GM19035 (cell line): ENCODE measurements at regions not wholly inside any gene's neighbourhood (a gene's known extent, or its start where the extent isn't known, plus 50 kb on each side); places are given as distances from the start of the nearest gene placed in this dataset.
"Not testable (repeated sequence)": the region's sequence is repeated elsewhere in the genome, so short reads cannot be mapped to it uniquely, and the experiment has no call there.

Source experiments
- ATAC-seq: cut with Tn5 transposase; IDR thresholded peaks from one replicate; pipeline ENCODE4 v1.9.1; 2021; ENCODE audit not compliant: unreplicated experiment

GRCh38 chr13:78540058-78540457, 63.3 kb downstream of the POU4F1 start:
- ATAC-seq: no peak

DNA sequence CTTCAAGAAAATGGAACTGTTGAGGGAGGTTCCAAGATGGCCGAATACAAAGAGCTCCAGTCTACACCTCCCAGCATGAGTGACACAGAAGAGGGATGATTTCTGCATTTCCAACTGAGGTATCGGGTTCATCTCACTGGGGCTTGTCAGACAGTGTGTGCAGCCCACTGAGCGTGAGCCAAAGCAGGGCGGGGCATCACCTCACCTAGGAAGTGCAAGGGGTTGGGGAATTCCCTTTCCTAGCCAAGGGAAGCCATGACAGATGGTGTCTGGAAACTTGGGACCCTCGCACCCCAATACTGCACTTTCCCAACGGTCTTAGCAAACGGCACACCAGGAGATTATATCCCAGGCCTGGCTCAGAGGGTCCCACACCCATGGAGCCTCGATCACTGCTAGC, 77.3 kb downstream of the POU4F1 start:
- not testable (repeated sequence) for ATAC-seq

DNA sequence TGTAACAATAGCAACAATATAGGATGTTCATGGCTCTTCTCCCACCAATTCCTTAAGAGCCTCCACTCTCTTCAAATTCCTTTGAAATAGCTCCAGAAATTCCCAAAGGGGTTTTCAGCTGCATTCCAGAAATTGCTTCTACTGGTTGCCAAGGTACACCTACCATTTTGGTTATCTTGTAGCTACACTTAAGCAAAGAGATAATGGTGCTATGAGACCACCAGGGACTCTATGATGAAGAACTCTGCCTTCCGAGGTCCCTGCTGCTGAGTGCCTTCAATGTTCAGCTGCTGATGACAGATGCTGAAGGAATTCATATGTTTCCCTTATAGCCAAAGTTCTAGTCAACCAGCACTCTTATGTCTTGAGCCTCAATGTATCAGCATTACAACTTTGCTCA, 78.4 kb downstream of the POU4F1 start:
- no peak for ATAC-seq

- no peak for ATAC-seq
These were observed 82.3 kb downstream of the POU4F1 start for GRCh38 chr13:78521091-78521490.

GRCh38 chr13:78520425-78520824, 82.9 kb downstream of the POU4F1 start:
- no peak for ATAC-seq

DNA sequence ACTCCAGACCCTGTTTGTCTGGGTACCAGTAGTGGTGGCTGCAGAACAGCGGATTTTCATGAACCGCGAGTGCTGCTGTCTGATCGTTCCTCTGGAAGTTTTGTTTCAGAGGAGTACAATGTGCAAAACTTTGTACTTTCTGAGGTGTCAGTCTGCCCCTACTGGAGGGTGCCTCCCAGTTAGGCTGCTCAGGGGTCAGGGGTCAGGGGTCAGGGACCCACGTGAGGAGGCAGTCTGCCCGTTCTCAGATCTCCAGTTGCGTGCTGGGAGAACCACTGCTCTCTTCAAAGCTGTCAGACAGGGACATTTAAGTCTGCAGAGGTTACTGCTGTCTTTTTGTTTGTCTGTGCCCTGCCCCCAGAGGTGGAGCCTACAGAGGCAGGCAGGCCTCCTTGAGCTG, 84.9 kb downstream of the POU4F1 start:
- ATAC-seq: not testable (repeated sequence)

DNA sequence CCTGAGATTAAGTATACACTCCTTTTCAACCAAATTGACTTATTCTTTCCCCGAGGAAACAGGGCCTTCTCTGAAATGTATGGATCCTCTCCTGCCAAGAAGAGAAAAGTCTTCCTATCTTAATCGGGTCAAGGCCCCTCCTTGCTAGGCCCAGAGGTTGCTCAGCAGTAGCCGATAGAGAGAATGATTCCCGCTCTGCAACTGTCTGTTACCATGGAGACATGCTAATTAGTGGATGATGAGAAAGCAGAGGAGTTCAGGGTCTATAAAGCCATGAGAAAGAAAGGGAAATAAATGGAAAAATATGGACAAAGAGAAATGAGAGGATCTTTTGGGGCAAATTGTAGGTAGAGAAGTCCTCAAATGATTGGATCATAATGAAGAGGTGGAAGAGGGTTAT, 103.5 kb downstream of the POU4F1 start:
- no peak for ATAC-seq

DNA sequence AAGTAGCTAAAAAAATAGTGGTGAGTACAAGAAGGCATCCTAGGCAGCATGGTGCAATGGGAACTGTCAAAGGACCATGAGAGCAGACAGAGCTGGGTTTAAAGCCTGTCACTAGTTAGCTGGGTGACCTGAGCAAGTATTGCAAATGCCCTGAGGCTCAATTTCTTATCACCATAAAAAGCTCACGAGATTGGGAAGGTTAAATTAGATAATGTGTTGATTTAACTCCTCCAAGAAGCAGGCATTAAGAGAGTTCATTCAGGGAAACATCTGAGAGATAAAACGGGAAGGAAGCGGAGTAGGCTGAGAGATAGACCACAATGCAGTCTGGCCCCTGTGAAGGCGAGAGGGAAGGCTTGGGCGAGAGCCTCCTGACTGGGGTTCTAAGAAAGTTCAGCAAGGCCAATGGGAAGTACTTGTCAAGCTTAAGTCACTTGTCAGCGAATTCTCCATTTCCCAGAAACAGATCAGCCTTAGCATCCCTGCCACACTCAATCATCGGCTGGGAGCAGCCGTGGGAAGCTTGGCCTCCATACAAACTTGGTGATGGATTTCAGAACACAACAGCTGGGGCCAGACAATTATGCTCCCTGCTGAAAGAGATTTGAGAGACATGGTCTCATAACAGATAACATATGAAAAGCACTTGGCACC, 105.5 kb downstream of the POU4F1 start:
- no peak for ATAC-seq

DNA sequence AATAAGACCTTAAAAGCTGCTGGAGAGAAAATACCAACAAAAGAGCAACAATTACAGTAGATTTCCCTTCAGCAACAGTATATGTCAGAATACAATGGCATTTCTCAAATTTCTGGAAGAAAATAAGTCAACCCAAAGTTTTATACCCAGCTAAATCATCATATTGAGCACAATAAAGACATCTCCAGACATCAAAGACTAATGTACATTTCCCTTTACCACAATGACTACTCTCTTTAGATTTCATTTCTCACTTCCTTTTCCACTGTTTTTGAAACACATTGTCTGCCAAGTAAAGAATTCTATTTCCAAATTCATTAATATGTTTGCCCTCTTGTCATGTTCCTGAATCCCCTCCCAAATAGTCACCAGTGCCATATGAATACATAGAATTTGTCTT, 111.4 kb downstream of the POU4F1 start:
- no peak for ATAC-seq

- not testable (repeated sequence) for ATAC-seq
These were observed 113.1 kb downstream of the POU4F1 start for GRCh38 chr13:78490225-78490624.

GRCh38 chr13:78487707-78488106, 115.6 kb downstream of the POU4F1 start:
- no peak for ATAC-seq

GRCh38 chr13:78485803-78486202, 117.5 kb downstream of the POU4F1 start:
- no peak for ATAC-seq

DNA sequence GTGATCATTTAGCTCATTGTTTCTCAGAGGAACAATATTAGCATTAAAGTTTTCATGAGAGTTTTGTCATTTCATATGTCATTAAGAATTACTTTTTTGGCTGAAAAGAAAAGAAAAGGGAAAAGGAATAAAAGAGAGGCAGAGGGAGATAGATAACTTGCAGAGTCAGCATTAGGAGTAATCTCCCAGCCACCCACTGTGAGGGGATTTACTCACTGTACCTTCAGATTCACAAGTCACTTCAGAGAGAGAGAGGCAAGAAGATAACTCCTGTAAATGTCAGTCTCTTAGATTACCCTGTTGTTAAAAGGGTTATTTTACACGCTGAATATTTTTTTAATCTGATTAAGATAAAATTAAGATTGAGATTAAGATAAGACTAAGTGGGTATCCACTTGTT, 125.2 kb downstream of the POU4F1 start:
- ATAC-seq: no peak

GRCh38 chr13:78476910-78477309, 126.4 kb downstream of the POU4F1 start:
- peak; percentile 56 for ATAC-seq

DNA sequence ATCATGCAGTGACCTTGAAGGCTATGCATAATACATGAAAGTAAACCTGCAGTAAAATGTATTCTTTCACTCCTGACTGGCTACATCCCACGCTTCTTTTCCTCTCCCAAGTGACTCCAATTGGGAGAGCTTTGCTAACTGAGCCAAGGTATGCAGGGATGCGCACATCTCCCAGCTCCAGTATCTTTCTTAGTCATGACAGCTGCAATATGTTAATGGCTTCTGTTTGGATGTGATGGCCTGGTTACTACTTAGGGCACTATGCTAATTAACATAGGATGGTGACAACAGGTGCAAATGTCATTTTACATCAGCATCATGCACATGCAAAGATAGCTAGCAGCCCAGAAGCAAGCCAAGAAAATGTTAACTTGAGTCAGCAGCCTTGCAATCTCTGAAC, 134.7 kb downstream of the POU4F1 start:
- no peak for ATAC-seq

DNA sequence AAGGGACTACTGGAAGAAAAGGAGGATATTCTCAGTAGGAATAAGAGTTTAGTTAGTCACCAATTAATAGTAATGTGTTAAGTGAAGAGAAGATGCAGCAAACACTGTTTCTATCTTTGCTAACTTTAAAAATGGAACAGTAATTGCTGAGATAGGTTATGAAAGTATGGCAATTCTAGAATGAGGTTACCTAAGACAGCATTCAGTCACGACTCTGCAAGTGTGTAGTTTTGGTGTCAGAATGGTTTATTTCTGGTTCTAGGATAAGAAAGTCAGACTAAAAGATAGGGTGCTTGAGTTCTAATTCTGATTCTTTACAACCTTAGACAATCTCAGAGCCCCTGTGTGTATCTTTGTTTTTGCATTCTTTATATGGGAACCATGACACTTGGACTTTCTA, 138.1 kb downstream of the POU4F1 start:
- no peak for ATAC-seq

GRCh38 chr13:78460176-78460575, 143.2 kb downstream of the POU4F1 start:
- ATAC-seq: no peak

DNA sequence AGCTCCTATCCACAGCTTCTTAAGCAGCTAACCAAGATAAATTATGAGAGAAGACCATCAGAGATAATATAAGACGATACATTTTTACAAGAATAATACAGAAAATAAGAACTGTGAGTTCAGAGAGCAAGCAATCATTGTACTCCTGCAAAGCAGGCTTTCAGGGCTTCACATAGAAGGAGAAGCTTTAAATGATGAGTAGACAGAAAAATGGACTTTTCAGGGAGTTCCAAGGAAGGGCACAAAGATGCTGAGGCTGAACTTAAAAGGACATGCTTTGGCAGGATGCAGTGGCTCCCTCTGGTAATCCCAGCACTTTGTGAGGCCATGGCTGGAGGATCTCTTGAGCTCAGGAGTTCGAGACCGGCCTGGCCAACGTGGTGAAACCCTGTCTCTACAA, 159.5 kb downstream of the POU4F1 start:
- no peak for ATAC-seq

DNA sequence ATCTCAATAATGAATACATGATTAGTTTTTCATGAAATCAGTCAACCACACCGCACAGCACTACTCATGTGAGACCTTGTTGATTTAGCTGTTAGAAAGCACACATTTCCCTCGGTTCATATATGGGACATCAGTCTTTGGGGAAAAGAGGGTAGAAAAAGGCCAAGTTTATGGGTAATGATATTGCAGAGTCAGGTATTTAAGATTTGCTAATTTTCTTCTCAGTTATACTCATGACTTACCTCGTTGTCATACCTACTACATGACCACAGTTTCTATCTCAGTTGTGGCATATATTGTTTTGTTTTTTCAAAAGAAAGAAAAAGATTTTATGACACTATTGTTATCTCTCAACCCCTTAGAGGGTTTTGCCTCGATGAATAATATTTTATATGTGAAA, 165.6 kb downstream of the POU4F1 start:
- no peak for ATAC-seq

DNA sequence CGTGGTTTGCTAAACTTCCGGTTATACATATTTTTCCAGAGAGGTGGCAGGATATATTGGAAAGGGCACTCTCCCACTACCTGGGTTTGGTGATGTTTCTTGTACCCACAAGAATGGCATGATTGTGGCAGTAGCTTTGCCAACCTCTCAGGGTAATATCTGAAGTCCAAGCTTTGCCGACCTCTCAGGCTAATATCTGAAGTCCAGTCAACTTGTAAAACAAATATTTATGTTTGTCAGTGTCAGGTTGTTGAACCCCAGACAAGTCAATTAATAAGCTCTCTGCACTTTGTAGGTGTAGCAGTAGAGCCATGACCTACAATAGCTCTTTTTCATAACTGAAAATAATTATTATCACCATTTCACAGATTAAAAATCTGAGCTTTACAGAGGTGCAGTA, 167.0 kb downstream of the POU4F1 start:
- ATAC-seq: no peak

DNA sequence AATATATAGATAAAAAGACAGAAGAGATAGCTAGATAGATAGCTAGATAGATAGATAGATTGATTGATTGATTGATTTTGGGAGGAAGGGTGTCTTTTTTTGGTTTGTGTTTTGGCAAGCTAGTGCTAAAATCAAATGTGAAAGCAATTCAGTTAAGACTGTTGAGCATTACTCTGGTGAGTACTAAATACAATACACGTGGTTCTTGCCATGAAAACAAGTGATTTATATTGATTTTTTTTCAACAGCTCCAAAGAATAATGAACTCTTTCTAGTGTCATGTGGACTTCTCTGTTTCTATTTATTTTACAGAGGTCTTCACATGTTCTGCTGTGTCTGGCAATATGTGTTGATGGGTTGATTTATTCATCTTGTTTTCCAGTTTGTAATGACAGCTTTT, 172.0 kb downstream of the POU4F1 start:
- no peak for ATAC-seq

GRCh38 chr13:78430811-78431210, 172.5 kb downstream of the POU4F1 start:
- ATAC-seq: no peak

- ATAC-seq: no peak
These were observed 173.1 kb downstream of the POU4F1 start for GRCh38 chr13:78430166-78430791.
